ENCODE measurements at regions not wholly inside any gene's neighbourhood (a gene's known extent, or its start where the extent isn't known, plus 50 kb on each side); places are given as distances from the start of the nearest gene placed in this dataset.

GRCh38 chr5:21694567-21694966 is 1158.6 kb downstream of the CDH12 start:
- Histone ChIP-seq H3K27me3 (ENCODE audit: control insufficient read depth, insufficient read depth, low read length) (no peaks in the 10 kb centered on the region), H3K4me3 (ENCODE audit: low read depth, low read length) (no peak overlapping the region), H3K36me3 (ENCODE audit: control insufficient read depth, insufficient read depth, low read length) (no peaks in the 10 kb centered on the region)
- DNase-seq (ENCODE audit: low read depth), result no peak
- TF ChIP-seq CTCF (IDR thresholded peaks at IDR 0.05; ENCODE audit: insufficient read depth, low read length, poor library complexity, severe bottlenecking), result no peak

- no peak for TF ChIP-seq CTCF (IDR thresholded peaks at IDR 0.05; ENCODE audit: insufficient read depth, low read length, poor library complexity, severe bottlenecking)
- Histone ChIP-seq H3K27me3 (ENCODE audit: control insufficient read depth, insufficient read depth, low read length) (no peaks in the 10 kb centered on the region), H3K36me3 (ENCODE audit: control insufficient read depth, insufficient read depth, low read length) (no peaks in the 10 kb centered on the region), H3K4me3 (ENCODE audit: low read depth, low read length) (no peak overlapping the region)
- no peak for DNase-seq (ENCODE audit: low read depth)
Observed at GRCh38 chr5:21693591-21693990, 1159.6 kb downstream of the CDH12 start.

- no peak for TF ChIP-seq CTCF (IDR thresholded peaks at IDR 0.05; ENCODE audit: insufficient read depth, low read length, poor library complexity, severe bottlenecking)
- H3K27me3 ChIP-seq (ENCODE audit: control insufficient read depth, insufficient read depth, low read length), result no peaks in the 10 kb centered on the region
- no peak for DNase-seq (ENCODE audit: low read depth)
- no peaks in the 10 kb centered on the region for H3K36me3 ChIP-seq (ENCODE audit: control insufficient read depth, insufficient read depth, low read length)
- no peak overlapping the region for H3K4me3 ChIP-seq (ENCODE audit: low read depth, low read length)
Observed at GRCh38 chr5:21689587-21689986, 1163.6 kb downstream of the CDH12 start.

- no peak for TF ChIP-seq CTCF (IDR thresholded peaks at IDR 0.05; ENCODE audit: insufficient read depth, low read length, poor library complexity, severe bottlenecking)
- Histone ChIP-seq H3K27me3 (ENCODE audit: control insufficient read depth, insufficient read depth, low read length) (no peaks in the 10 kb centered on the region), H3K4me3 (ENCODE audit: low read depth, low read length) (no peak overlapping the region), H3K36me3 (ENCODE audit: control insufficient read depth, insufficient read depth, low read length) (no peaks in the 10 kb centered on the region)
- DNase-seq (ENCODE audit: low read depth), result no peak
Observed at GRCh38 chr5:21688655-21689054, 1164.5 kb downstream of the CDH12 start.

GRCh38 chr5:21687621-21688020 is 1165.5 kb downstream of the CDH12 start:
- Histone ChIP-seq H3K27me3 (ENCODE audit: control insufficient read depth, insufficient read depth, low read length) (no peaks in the 10 kb centered on the region), H3K4me3 (ENCODE audit: low read depth, low read length) (no peak overlapping the region), H3K36me3 (ENCODE audit: control insufficient read depth, insufficient read depth, low read length) (no peaks in the 10 kb centered on the region)
- DNase-seq (ENCODE audit: low read depth), result no peak
- no peak for TF ChIP-seq CTCF (IDR thresholded peaks at IDR 0.05; ENCODE audit: insufficient read depth, low read length, poor library complexity, severe bottlenecking)

GRCh38 chr5:21686706-21687105 is 1166.4 kb downstream of the CDH12 start:
- H3K36me3 ChIP-seq (ENCODE audit: control insufficient read depth, insufficient read depth, low read length), result no peaks in the 10 kb centered on the region
- no peaks in the 10 kb centered on the region for H3K27me3 ChIP-seq (ENCODE audit: control insufficient read depth, insufficient read depth, low read length)
- no peak for DNase-seq (ENCODE audit: low read depth)
- no peak for TF ChIP-seq CTCF (IDR thresholded peaks at IDR 0.05; ENCODE audit: insufficient read depth, low read length, poor library complexity, severe bottlenecking)
- H3K4me3 ChIP-seq (ENCODE audit: low read depth, low read length), result no peak overlapping the region
